ENCODE measurements at regions not wholly inside any gene's neighbourhood (a gene's known extent, or its start where the extent isn't known, plus 50 kb on each side); places are given as distances from the start of the nearest gene placed in this dataset.

GRCh38 chr11:71070490-71071453 is 181.6 kb downstream of the SHANK2 start:
- ChIA-PET POLR2A (no interaction called here), CTCF (interaction anchor here (0.5 to 1.0 kb wide), 2 partner anchors 9 to 619 kb away, joined by 4 to 5 read pairs; no protein-coding TSS in a partner anchor)
- no peak overlapping the region for H3K4me3 ChIP-seq (ENCODE audit: low read depth, low read length)
- H3K9me3 ChIP-seq (ENCODE audit: control insufficient read depth, insufficient read depth, low read depth, low read length), result no peaks in the 10 kb centered on the region
- H3K27ac ChIP-seq (ENCODE audit: extremely low read depth, low read depth, low read length), result no peak overlapping the region
- no peaks in the 10 kb centered on the region for H3K4me1 ChIP-seq (ENCODE audit: control insufficient read depth, insufficient read depth, low read length)
- no peaks in the 10 kb centered on the region for H3K36me3 ChIP-seq (ENCODE audit: control insufficient read depth in 2 of 2, insufficient read depth in 1 of 2, low read length in 2 of 2)
- TF ChIP-seq ZNF23 (tag by site-specific recombination; IDR thresholded peaks at IDR 0.05; ENCODE audit: borderline replicate concordance) (no peak), ZNF148 (tag by site-specific recombination; IDR thresholded peaks at IDR 0.05; ENCODE audit: borderline replicate concordance) (no peak), KLF10 (tag by site-specific recombination; IDR thresholded peaks at IDR 0.05) (no peak), ZSCAN18 (tag by site-specific recombination; IDR thresholded peaks at IDR 0.05) (no peak), ZNF211 (tag by site-specific recombination; IDR thresholded peaks at IDR 0.05; ENCODE audit: low read depth) (no peak), ZFP69B (tag by site-specific recombination; IDR thresholded peaks at IDR 0.05) (no peak), ZNF175 (tag by site-specific recombination; IDR thresholded peaks at IDR 0.05) (no peak), ZNF48 (tag by site-specific recombination; IDR thresholded peaks at IDR 0.05) (no peak), ZNF112 (tag by site-specific recombination; IDR thresholded peaks at IDR 0.05) (no peak), SP2 (tag by site-specific recombination; IDR thresholded peaks at IDR 0.05) (no peak)

- Histone ChIP-seq H3K36me3 (ENCODE audit: control insufficient read depth in 2 of 2, insufficient read depth in 1 of 2, low read length in 2 of 2) (no peaks in the 10 kb centered on the region), H3K9me3 (ENCODE audit: control insufficient read depth, insufficient read depth, low read depth, low read length) (no peaks in the 10 kb centered on the region), H3K4me1 (ENCODE audit: control insufficient read depth, insufficient read depth, low read length) (no peaks in the 10 kb centered on the region), H3K27ac (ENCODE audit: extremely low read depth, low read depth, low read length) (no peak overlapping the region), H3K4me3 (ENCODE audit: low read depth, low read length) (no peak overlapping the region)
- ChIA-PET POLR2A (no interaction called here), CTCF (no interaction called here)
- TF ChIP-seq ZNF513 (tag by site-specific recombination; IDR thresholded peaks at IDR 0.05) (peak; percentile 90), ZFP3 (tag by site-specific recombination; IDR thresholded peaks at IDR 0.05; ENCODE audit: low read depth) (no peak), ZNF544 (tag by site-specific recombination; IDR thresholded peaks at IDR 0.05) (0 out of 2 replicates have a peak, but pooled peaks have one; percentile 12), ZNF274 (IDR thresholded peaks at IDR 0.05; ENCODE audit: low read length) (no peak), ZNF274 (tag by site-specific recombination; IDR thresholded peaks at IDR 0.05; ENCODE audit: borderline replicate concordance) (0 out of 2 replicates have a peak, but pooled peaks have one; percentile 20)
Measured at GRCh38 chr11:71068963-71069362, 183.4 kb downstream of the SHANK2 start.

GRCh38 chr11:71067753-71068152 is 184.6 kb downstream of the SHANK2 start:
- no peak overlapping the region for H3K4me3 ChIP-seq (ENCODE audit: low read depth, low read length)
- H3K9me3 ChIP-seq (ENCODE audit: control insufficient read depth, insufficient read depth, low read depth, low read length), result no peaks in the 10 kb centered on the region
- POLR2A ChIA-PET, result no interaction called here
- no peak overlapping the region for H3K27ac ChIP-seq (ENCODE audit: extremely low read depth, low read depth, low read length)
- H3K4me1 ChIP-seq (ENCODE audit: control insufficient read depth, insufficient read depth, low read length), result no peaks in the 10 kb centered on the region
- CTCF ChIA-PET, result no interaction called here
- no peaks in the 10 kb centered on the region for H3K36me3 ChIP-seq (ENCODE audit: control insufficient read depth in 2 of 2, insufficient read depth in 1 of 2, low read length in 2 of 2)
- TF ChIP-seq ZNF26 (tag by site-specific recombination; IDR thresholded peaks at IDR 0.05) (no peak), YY2 (tag by site-specific recombination; IDR thresholded peaks at IDR 0.05) (no peak), ZNF514 (tag by site-specific recombination; IDR thresholded peaks at IDR 0.05) (no peak), ZNF777 (tag by site-specific recombination; IDR thresholded peaks at IDR 0.05; ENCODE audit: borderline replicate concordance) (no peak), ZNF530 (tag by site-specific recombination; IDR thresholded peaks at IDR 0.05; ENCODE audit: low read depth) (no peak), MEIS1 (CRISPR knock-in tag; IDR thresholded peaks at IDR 0.05; ENCODE audit: borderline replicate concordance) (no peak), ZNF311 (tag by site-specific recombination; IDR thresholded peaks at IDR 0.05; ENCODE audit: borderline replicate concordance) (no peak), ZNF513 (tag by site-specific recombination; IDR thresholded peaks at IDR 0.05) (peak; percentile 81; the same call in 1 of the 2 replicates)

Measured in HEK293 (cell line).